ENCODE measurements at regions not wholly inside any gene's neighbourhood (a gene's known extent, or its start where the extent isn't known, plus 50 kb on each side); places are given as distances from the start of the nearest gene placed in this dataset.

- DNase-seq, result peak; percentile 23
These were observed 905.3 kb upstream of the VRK2 start for GRCh38 chr2:57141269-57141668.

GRCh38 chr2:57146951-57147350 is 899.7 kb upstream of the VRK2 start:
- TF ChIP-seq EZH2phosphoT487 (IDR thresholded peaks at IDR 0.05; ENCODE audit: low read length), result no peak
- no peak for TF ChIP-seq CTCF (IDR thresholded peaks at IDR 0.05; ENCODE audit: low read length)
- TF ChIP-seq EZH2 (optimal IDR thresholded peaks at IDR 0.05; ENCODE audit: low read depth, low read length), result no peak
- Histone ChIP-seq H3K9ac (ENCODE audit: low read length) (no peak overlapping the region), H3K4me1 (ENCODE audit: low read length) (no peaks in the 10 kb centered on the region), H3F3A (ENCODE audit: insufficient read depth, low read length) (no peaks in the 10 kb centered on the region), H3K79me2 (ENCODE audit: low read length) (no peaks in the 10 kb centered on the region), H3K36me3 (replicated peaks; ENCODE audit: insufficient read depth, low read length) (no peaks in the 10 kb centered on the region), H3K4me2 (ENCODE audit: low read depth, low read length) (no peak overlapping the region), H3K27me3 (replicated peaks; ENCODE audit: insufficient read depth, low read length) (no peaks in the 10 kb centered on the region), H3K27ac (ENCODE audit: low read length) (no peak overlapping the region), H3K9me3 (replicated peaks; ENCODE audit: insufficient read depth, low read length) (no peaks in the 10 kb centered on the region), H3K9me2 (replicated peaks; ENCODE audit: insufficient read depth, low read length) (no peaks in the 10 kb centered on the region), H4K20me1 (ENCODE audit: insufficient read depth, low read length) (no peaks in the 10 kb centered on the region), H2AFZ (ENCODE audit: low read length) (no peak overlapping the region), H3K4me3 (ENCODE audit: low read length) (no peak overlapping the region)
- no peak for DNase-seq

More at GRCh38 chr2:57141269-57141668, 905.3 kb upstream of the VRK2 start:
- H3K9me2 ChIP-seq (replicated peaks; ENCODE audit: insufficient read depth, low read length), result no peaks in the 10 kb centered on the region
- H3K36me3 ChIP-seq (replicated peaks; ENCODE audit: insufficient read depth, low read length), result no peaks in the 10 kb centered on the region
- no peak overlapping the region for H3K4me3 ChIP-seq (ENCODE audit: low read length)
- no peak overlapping the region for H2AFZ ChIP-seq (ENCODE audit: low read length)
- H3K27ac ChIP-seq (ENCODE audit: low read length), result peak overlapping the region; percentile 18; the same call in 1 of the 2 replicates
- H3K9ac ChIP-seq (ENCODE audit: low read length), result no peak overlapping the region
- H3K4me2 ChIP-seq (ENCODE audit: low read depth, low read length), result peak overlapping the region; percentile 5; the same call in 1 of the 2 replicates
- H3K79me2 ChIP-seq (ENCODE audit: low read length), result no peaks in the 10 kb centered on the region
- no peaks in the 10 kb centered on the region for H4K20me1 ChIP-seq (ENCODE audit: insufficient read depth, low read length)
- H3F3A ChIP-seq (ENCODE audit: insufficient read depth, low read length), result no peaks in the 10 kb centered on the region
- peaks cover 11% of the 10 kb centered on the region for H3K4me1 ChIP-seq (ENCODE audit: low read length)
- no peaks in the 10 kb centered on the region for H3K9me3 ChIP-seq (replicated peaks; ENCODE audit: insufficient read depth, low read length)
- no peaks in the 10 kb centered on the region for H3K27me3 ChIP-seq (replicated peaks; ENCODE audit: insufficient read depth, low read length)
- TF ChIP-seq EZH2phosphoT487 (IDR thresholded peaks at IDR 0.05; ENCODE audit: low read length) (no peak), EZH2 (optimal IDR thresholded peaks at IDR 0.05; ENCODE audit: low read depth, low read length) (no peak), CTCF (IDR thresholded peaks at IDR 0.05; ENCODE audit: low read length) (no peak)

GRCh38 chr2:57156231-57156924 is 890.2 kb upstream of the VRK2 start:
- H3K9ac ChIP-seq (ENCODE audit: low read length), result no peak overlapping the region
- no peak overlapping the region for H3K4me2 ChIP-seq (ENCODE audit: low read depth, low read length)
- TF ChIP-seq EZH2phosphoT487 (IDR thresholded peaks at IDR 0.05; ENCODE audit: low read length) (no peak), CTCF (IDR thresholded peaks at IDR 0.05; ENCODE audit: low read length) (no peak), EZH2 (optimal IDR thresholded peaks at IDR 0.05; ENCODE audit: low read depth, low read length) (no peak)
- no peak overlapping the region for H2AFZ ChIP-seq (ENCODE audit: low read length)
- no peaks in the 10 kb centered on the region for H3K79me2 ChIP-seq (ENCODE audit: low read length)
- no peaks in the 10 kb centered on the region for H3K27me3 ChIP-seq (replicated peaks; ENCODE audit: insufficient read depth, low read length)
- H3K9me2 ChIP-seq (replicated peaks; ENCODE audit: insufficient read depth, low read length), result no peaks in the 10 kb centered on the region
- H3K4me1 ChIP-seq (ENCODE audit: low read length), result no peaks in the 10 kb centered on the region
- H3F3A ChIP-seq (ENCODE audit: insufficient read depth, low read length), result no peaks in the 10 kb centered on the region
- H3K4me3 ChIP-seq (ENCODE audit: low read length), result no peak overlapping the region
- no peak overlapping the region for H3K27ac ChIP-seq (ENCODE audit: low read length)
- H3K9me3 ChIP-seq (replicated peaks; ENCODE audit: insufficient read depth, low read length), result no peaks in the 10 kb centered on the region
- no peaks in the 10 kb centered on the region for H3K36me3 ChIP-seq (replicated peaks; ENCODE audit: insufficient read depth, low read length)
- no peaks in the 10 kb centered on the region for H4K20me1 ChIP-seq (ENCODE audit: insufficient read depth, low read length)
- DNase-seq, result no peak
